H1 (cell line): ENCODE measurements at regions not wholly inside any gene's neighbourhood (a gene's known extent, or its start where the extent isn't known, plus 50 kb on each side); places are given as distances from the start of the nearest gene placed in this dataset.

Experiments used
- CTCF ChIA-PET: fragments of 300-600 bp; sonication (Branson Sonifier 250); formaldehyde crosslinking; loops from one replicate; lab custom pipeline; 2021; ENCODE audit not compliant: partially characterized antibody; lab: Charles Lee
- POLR2A ChIA-PET: fragments of 300-600 bp; sonication (Branson Sonifier 250); formaldehyde crosslinking; loops from one replicate; lab custom pipeline; 2021; ENCODE audit warnings: inconsistent platforms; ENCODE audit not compliant: partially characterized antibody; lab: Charles Lee
- DNase-seq, 2 experiments: peaks; one replicate each; pipeline versions ENCODE4 v3.0.0 to v3.0.0-alpha.2; 2010 to 2022; ENCODE audit warnings: low spot score in 2 of 2, low read depth in 1 of 2, mixed read lengths in 1 of 2
- FAIRE-seq: peaks from 2 replicates; lab custom pipeline; 2011; peaks lifted over from hg19 to GRCh38; lab: Jason Lieb, UNC
- H2AFZ ChIP-seq: 2 replicates; pipeline ENCODE4 v1.8.1; 2012; ENCODE audit warnings: low read length, inconsistent platforms
- H2AK5ac ChIP-seq: 2 replicates; pipeline ENCODE4 v1.6.1; 2013; ENCODE audit warnings: low read depth, low read length
- H2BK120ac ChIP-seq: replicated peaks from 2 replicates; pipeline ENCODE3; 2013; ENCODE audit warnings: low read depth, low read length, inconsistent platforms
- H2BK12ac ChIP-seq: 2 replicates; pipeline ENCODE4 v1.6.1; 2013; ENCODE audit warnings: low read depth, low read length
- H2BK15ac ChIP-seq: 2 replicates; pipeline ENCODE4 v1.6.1; 2013; ENCODE audit warnings: low read length
- H2BK20ac ChIP-seq: 2 replicates; pipeline ENCODE4 v1.6.1; 2013; ENCODE audit warnings: low read length
- H2BK5ac ChIP-seq: 2 replicates; pipeline ENCODE4 v1.6.1; 2013; ENCODE audit warnings: low read depth, low read length
- H3K14ac ChIP-seq: 2 replicates; pipeline ENCODE4 v1.6.1; 2013; ENCODE audit warnings: inconsistent platforms; ENCODE audit not compliant: insufficient read length
- H3K18ac ChIP-seq: 2 replicates; pipeline ENCODE4 v1.6.1; 2013; ENCODE audit warnings: low read length; ENCODE audit errors: extremely low read depth
- H3K23ac ChIP-seq: 2 replicates; pipeline ENCODE4 v1.6.1; 2013; ENCODE audit warnings: inconsistent platforms; ENCODE audit not compliant: insufficient read length
- H3K23me2 ChIP-seq: 2 replicates; pipeline ENCODE4 v1.6.1; 2013; ENCODE audit warnings: low read depth, low read length
- H3K27ac ChIP-seq: 2 replicates; pipeline ENCODE4 v1.6.1; 2011; ENCODE audit warnings: low read depth, low read length, inconsistent platforms
- H3K27me3 ChIP-seq, 4 experiments: replicated peaks in 1 of 4; 1 replicate in 1 of 4; 2 replicates in 3 of 4; pipeline versions ENCODE4 v1.6.1 to v1.8.1; 2011 to 2013; ENCODE audit warnings: low read length in 3 of 4, mild to moderate bottlenecking in 3 of 4, inconsistent platforms in 2 of 4, mixed read lengths in 2 of 4, moderate library complexity in 1 of 4; ENCODE audit not compliant: control insufficient read depth in 3 of 4, insufficient read depth in 3 of 4; ENCODE audit errors: extremely low read depth in 1 of 4
- H3K36me3 ChIP-seq, 4 experiments: 2 replicates each; pipeline versions ENCODE4 v1.6.1 to v1.8.1; 2011 to 2013; ENCODE audit warnings: mild to moderate bottlenecking in 4 of 4, low read length in 3 of 4, moderate library complexity in 2 of 4, control low read depth in 1 of 4, inconsistent platforms in 1 of 4; ENCODE audit not compliant: insufficient read depth in 4 of 4, control insufficient read depth in 2 of 4
- H3K4ac ChIP-seq: replicated peaks from 2 replicates; pipeline ENCODE3; 2013; ENCODE audit warnings: low read length, low read depth, mixed read lengths, inconsistent platforms; ENCODE audit not compliant: insufficient read length
- H3K4me1 ChIP-seq, 4 experiments: replicated peaks in 1 of 4; 1 replicate in 1 of 4; 2 replicates in 3 of 4; pipeline versions ENCODE4 v1.6.1 to v1.8.1; 2011 to 2013; ENCODE audit warnings: low read length in 3 of 4, inconsistent platforms in 2 of 4, mixed read lengths in 1 of 4; ENCODE audit not compliant: insufficient read depth in 4 of 4, control insufficient read depth in 3 of 4
- H3K4me2 ChIP-seq, 2 experiments: 2 replicates each; pipeline versions ENCODE4 v1.6.1 to v1.8.1; 2011 to 2013; ENCODE audit warnings: low read depth in 2 of 2, low read length in 2 of 2, control low read depth in 1 of 2, inconsistent platforms in 1 of 2, mild to moderate bottlenecking in 1 of 2; ENCODE audit not compliant: insufficient read depth in 1 of 2
- H3K4me3 ChIP-seq, 4 experiments: fragments of 200-600, 300-600 bp in 1 of 4; sonication (generic), shearing (Covaris generic), sonication (Bioruptor Twin) in 1 of 4; 2 replicates each; pipeline versions ENCODE4 v1.5.1 to v1.8.1; 2011 to 2016; ENCODE audit warnings: low read length in 4 of 4, low read depth in 3 of 4, control low read depth in 2 of 4, inconsistent platforms in 2 of 4, mild to moderate bottlenecking in 2 of 4, mixed read lengths in 1 of 4, moderate library complexity in 1 of 4; ENCODE audit not compliant: insufficient read depth in 2 of 4; ENCODE audit errors: extremely low read depth in 1 of 4
- H3K56ac ChIP-seq: replicated peaks from 2 replicates; pipeline ENCODE3; 2013; ENCODE audit warnings: low read depth, mild to moderate bottlenecking, mixed read lengths, low read length, inconsistent platforms; ENCODE audit not compliant: insufficient read length
- H3K79me1 ChIP-seq: 2 replicates; pipeline ENCODE4 v1.6.1; 2013; ENCODE audit warnings: low read depth, low read length, control low read depth
- H3K79me2 ChIP-seq, 2 experiments: 2 replicates each; pipeline versions ENCODE4 v1.6.1 to v1.8.1; 2012 to 2013; ENCODE audit warnings: low read length in 2 of 2, mild to moderate bottlenecking in 2 of 2, inconsistent platforms in 1 of 2; ENCODE audit not compliant: insufficient read depth in 2 of 2, control insufficient read depth in 1 of 2
- H3K9ac ChIP-seq, 4 experiments: replicated peaks in 1 of 4; 1 replicate in 1 of 4; 2 replicates in 3 of 4; pipeline versions ENCODE4 v1.6.1 to v1.8.1; 2011 to 2013; ENCODE audit warnings: low read depth in 3 of 4, low read length in 3 of 4, control low read depth in 2 of 4, mild to moderate bottlenecking in 2 of 4, moderate library complexity in 2 of 4, inconsistent platforms in 1 of 4; ENCODE audit errors: extremely low read depth in 1 of 4
- H3K9me3 ChIP-seq, 2 experiments: 2 replicates each; pipeline versions ENCODE4 v1.6.1 to v1.8.1; 2012 to 2013; ENCODE audit warnings: mild to moderate bottlenecking in 2 of 2, moderate library complexity in 2 of 2, control low read depth in 1 of 2, inconsistent platforms in 1 of 2, low read depth in 1 of 2, low read length in 1 of 2, mixed read lengths in 1 of 2; ENCODE audit not compliant: insufficient read depth in 2 of 2
- H4K20me1 ChIP-seq, 2 experiments: replicated peaks in 1 of 2; 2 replicates each; pipeline versions ENCODE3 to v1.8.1; 2011 to 2013; ENCODE audit warnings: inconsistent platforms in 2 of 2, low read length in 2 of 2, mild to moderate bottlenecking in 1 of 2; ENCODE audit not compliant: insufficient read depth in 2 of 2, control insufficient read depth in 1 of 2
- H4K5ac ChIP-seq: 2 replicates; pipeline ENCODE4 v1.6.1; 2013; ENCODE audit warnings: low read length, low read depth, mixed read lengths, inconsistent platforms; ENCODE audit not compliant: insufficient read length
- H4K8ac ChIP-seq: 2 replicates; pipeline ENCODE4 v1.8.0; 2013; ENCODE audit warnings: mild to moderate bottlenecking, moderate library complexity, low read length, inconsistent platforms; ENCODE audit not compliant: insufficient read depth; ENCODE audit errors: extremely low read depth
- H4K91ac ChIP-seq: replicated peaks from 2 replicates; pipeline ENCODE3; 2013; ENCODE audit warnings: low read length, mixed read lengths, inconsistent platforms; ENCODE audit not compliant: insufficient read length
- CTBP2 ChIP-seq: IDR thresholded peaks from 2 replicates; pipeline ENCODE4 v1.7.0; 2011; ENCODE audit warnings: borderline replicate concordance, mild to moderate bottlenecking, moderate library complexity, mixed read lengths, low read length; ENCODE audit not compliant: insufficient read depth, insufficient read length
- FOSL1 ChIP-seq: IDR thresholded peaks from 2 replicates; pipeline ENCODE4 v1.6.1; 2011; ENCODE audit warnings: mild to moderate bottlenecking, low read depth, low read length, moderate library complexity; ENCODE audit not compliant: insufficient read depth
- KDM1A ChIP-seq: fragments of 200-600, 300-600 bp; sonication (generic); IDR thresholded peaks from 2 replicates; pipeline ENCODE4 v1.7.1; 2016; ENCODE audit warnings: mild to moderate bottlenecking, low read length, borderline replicate concordance
- NANOG ChIP-seq: IDR thresholded peaks from 2 replicates; pipeline ENCODE4 v1.6.1; 2011; ENCODE audit warnings: low read length, low read depth, mild to moderate bottlenecking, inconsistent platforms; ENCODE audit not compliant: insufficient read depth, poor library complexity, severe bottlenecking
- PHF8 ChIP-seq: fragments of 200-600 bp; sonication (generic); conservative IDR thresholded peaks from 2 replicates; pipeline ENCODE4 v1.7.1; 2012; ENCODE audit warnings: low read depth, mild to moderate bottlenecking, inconsistent platforms, low read length, moderate library complexity
- SIN3A ChIP-seq, 2 experiments: IDR thresholded peaks in 1 of 2; conservative IDR thresholded peaks in 1 of 2; 2 replicates each; pipeline ENCODE4 v1.6.1; 2011 to 2012; ENCODE audit warnings: low read length in 2 of 2, improper control_type of control experiment in 1 of 2, low read depth in 1 of 2, mild to moderate bottlenecking in 1 of 2
- whole genome bisulfite sequencing, 2 experiments: shearing (Covaris generic) in 1 of 2; methylation state at CpG; one replicate each; pipeline versions ENCODE4 v1.1.6 to v1.1.7; 2013 to 2015; ENCODE audit warnings: low lambda C conversion rate in 2 of 2, mixed read lengths in 2 of 2, inconsistent platforms in 1 of 2, low coverage in 1 of 2, missing lambda C conversion rate in 1 of 2; ENCODE audit not compliant: insufficient replicate concordance in 2 of 2, insufficient coverage in 1 of 2, insufficient read length in 1 of 2; ENCODE audit errors: extremely low coverage in 1 of 2, missing lambda C conversion rate in 1 of 2; 5-methylcytosine and 5-hydroxymethylcytosine counted together
- TF ChIP-seq, protein P1 (sequence below): IDR thresholded peaks from 2 replicates; pipeline ENCODE4 v1.6.1; 2012; ENCODE audit warnings: low read length, inconsistent platforms

DNA sequence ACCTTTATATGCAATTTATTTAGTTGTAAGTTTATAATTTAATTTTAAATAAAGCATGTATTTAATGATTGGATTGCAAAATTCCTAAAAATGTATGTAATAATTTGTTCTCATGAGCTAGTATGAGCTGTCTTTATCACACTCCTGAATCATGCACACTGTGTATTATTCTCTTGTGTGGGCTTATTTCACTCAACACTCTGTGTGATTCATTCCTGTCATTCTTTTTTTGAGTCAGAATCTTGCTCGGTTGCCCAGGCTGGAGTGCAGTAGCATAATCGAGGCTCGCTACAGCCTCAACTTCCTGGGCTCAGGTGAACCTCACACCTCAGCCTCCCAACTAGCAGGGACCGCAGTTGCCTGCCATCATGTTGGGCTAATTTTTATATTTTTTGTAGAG, 123.1 kb upstream of the SLC34A2 start:
- Histone ChIP-seq H3K9me3 (no peaks in the 10 kb centered on the region), H3K79me1 (no peaks in the 10 kb centered on the region), H3K79me2 (no peaks in the 10 kb centered on the region), H2AFZ (no peak overlapping the region), H3K4me1 (no peaks in the 10 kb centered on the region), H3K18ac (no peak overlapping the region), H4K91ac (no peak overlapping the region), H3K23ac (no peak overlapping the region), H3K27me3 (no peaks in the 10 kb centered on the region), H2BK20ac (no peak overlapping the region), H3K4me2 (no peak overlapping the region), H2BK12ac (no peak overlapping the region), H4K8ac (no peak overlapping the region), H3K14ac (no peak overlapping the region), H3K9ac (no peak overlapping the region), H2AK5ac (no peak overlapping the region), H4K5ac (no peak overlapping the region), H2BK5ac (no peak overlapping the region), H3K36me3 (no peaks in the 10 kb centered on the region), H2BK120ac (no peak overlapping the region), H3K23me2 (no peaks in the 10 kb centered on the region; the same call in 1 of the 2 replicates), H4K20me1 (no peaks in the 10 kb centered on the region), H2BK15ac (no peak overlapping the region), H3K56ac (no peak overlapping the region), H3K4ac (no peak overlapping the region), H3K27ac (no peak overlapping the region), H3K4me3 (no peak overlapping the region)
- DNase-seq (no peak), FAIRE-seq (no peak)
- ChIA-PET POLR2A (no interaction called here), CTCF (interaction anchor here (0.8 to 6.1 kb wide), 8 partner anchors 9 to 235 kb away, joined by 3 to 32 read pairs (median 8); no protein-coding TSS in a partner anchor)
- 97% methylated on average over 4 of the region's 4 CpGs; no CpG with 5 or more reads in 1 of the 2 experiments for WGBS, 2 experiments
- TF ChIP-seq NANOG (no peak), KDM1A (no peak), SIN3A (conservative IDR thresholded peaks at IDR 0.05 in 1 of 2, IDR thresholded peaks at IDR 0.05 in 1 of 2; ENCODE audit: low read depth in 1 of 2, low read length in 2 of 2) (no peak), PHF8 (no peak), CTBP2 (no peak), FOSL1 (no peak)
- TF ChIP-seq, protein P1, sequence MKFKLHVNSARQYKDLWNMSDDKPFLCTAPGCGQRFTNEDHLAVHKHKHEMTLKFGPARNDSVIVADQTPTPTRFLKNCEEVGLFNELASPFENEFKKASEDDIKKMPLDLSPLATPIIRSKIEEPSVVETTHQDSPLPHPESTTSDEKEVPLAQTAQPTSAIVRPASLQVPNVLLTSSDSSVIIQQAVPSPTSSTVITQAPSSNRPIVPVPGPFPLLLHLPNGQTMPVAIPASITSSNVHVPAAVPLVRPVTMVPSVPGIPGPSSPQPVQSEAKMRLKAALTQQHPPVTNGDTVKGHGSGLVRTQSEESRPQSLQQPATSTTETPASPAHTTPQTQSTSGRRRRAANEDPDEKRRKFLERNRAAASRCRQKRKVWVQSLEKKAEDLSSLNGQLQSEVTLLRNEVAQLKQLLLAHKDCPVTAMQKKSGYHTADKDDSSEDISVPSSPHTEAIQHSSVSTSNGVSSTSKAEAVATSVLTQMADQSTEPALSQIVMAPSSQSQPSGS, result no peak
